Memory B cell (primary cell): ENCODE measurements at regions not wholly inside any gene's neighbourhood (a gene's known extent, or its start where the extent isn't known, plus 50 kb on each side); places are given as distances from the start of the nearest gene placed in this dataset.

ENCODE experiments used
- ATAC-seq: fragments of 150-1000 bp; cut with Tn5 transposase; 2 replicates; pipeline ENCODE4 v1.10.0; 2021; ENCODE audit warnings: low read depth, mild to moderate bottlenecking, moderate library complexity
- DNase-seq, 2 donors: peaks; one replicate each; pipeline ENCODE4 v3.0.0; 2022; ENCODE audit warnings: low spot score in 2 of 2
- H3K27ac Mint-ChIP-seq: one replicate; pipeline ENCODE4 v1.8.0; 2022; ENCODE audit warnings: mild to moderate bottlenecking, moderate library complexity, mixed read lengths
- H3K27me3 Mint-ChIP-seq: one replicate; pipeline ENCODE4 v1.8.0; 2022; ENCODE audit warnings: mixed read lengths
- H3K36me3 Mint-ChIP-seq: one replicate; pipeline ENCODE4 v1.8.0; 2022; ENCODE audit warnings: mild to moderate bottlenecking, mixed read lengths
- H3K4me1 Mint-ChIP-seq: one replicate; pipeline ENCODE4 v1.8.0; 2022; ENCODE audit warnings: mixed read lengths
- H3K4me3 Mint-ChIP-seq: one replicate; pipeline ENCODE4 v1.8.0; 2022; ENCODE audit warnings: mild to moderate bottlenecking, moderate library complexity, mixed read lengths
- H3K9me3 Mint-ChIP-seq: one replicate; pipeline ENCODE4 v1.8.0; 2022; ENCODE audit warnings: mixed read lengths

DNA sequence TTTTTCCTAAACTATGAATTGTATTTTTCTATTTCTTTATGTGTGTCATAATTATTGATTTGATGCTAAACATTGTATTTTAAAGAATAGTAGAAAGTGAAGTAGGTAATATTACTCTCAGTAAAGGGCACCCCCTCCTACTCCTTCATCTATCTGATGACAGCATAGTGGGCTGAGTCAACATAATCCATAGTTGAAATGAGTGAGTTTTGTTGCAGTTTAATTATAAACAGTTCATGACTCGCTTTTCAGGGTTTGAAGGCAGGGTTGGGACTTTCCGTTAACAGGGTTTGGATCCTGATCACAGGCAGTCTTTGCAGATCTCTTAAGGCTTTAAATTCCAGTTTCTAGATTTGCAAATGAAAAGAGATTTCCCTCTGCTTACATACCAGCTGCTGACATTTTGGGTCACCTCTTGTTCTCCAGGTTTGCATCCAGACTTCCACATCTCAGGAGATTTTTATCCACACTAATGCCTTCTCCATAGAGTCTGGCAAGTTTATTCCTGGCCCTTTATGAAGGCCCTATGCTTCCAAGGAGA is 54.0 kb upstream of the TACR3 start:
- Mint-ChIP-seq H3K27ac (no peak overlapping the region), H3K36me3 (no peaks in the 10 kb centered on the region), H3K4me3 (no peak overlapping the region), H3K27me3 (no peaks in the 10 kb centered on the region), H3K9me3 (peaks cover 3% of the 10 kb centered on the region), H3K4me1 (no peaks in the 10 kb centered on the region)
- no peak for ATAC-seq
- no peak for DNase-seq
